ENCODE measurements at regions not wholly inside any gene's neighbourhood (a gene's known extent, or its start where the extent isn't known, plus 50 kb on each side); places are given as distances from the start of the nearest gene placed in this dataset.
"Not testable (repeated sequence)": the region's sequence is repeated elsewhere in the genome, so short reads cannot be mapped to it uniquely, and the experiment has no call there.

- no peaks in the 10 kb centered on the region for H3K9me3 ChIP-seq (ENCODE audit: control insufficient read depth in 2 of 2, insufficient read depth in 1 of 2, low read depth in 1 of 2, low read length in 1 of 2)
- 58 to 70% methylated on average over 2 of the region's 2 CpGs for WGBS, 2 donors
- no peak overlapping the region for H3K4me3 ChIP-seq (ENCODE audit: low read depth in 1 of 2, low read length in 2 of 2)
- H3K36me3 ChIP-seq (ENCODE audit: control insufficient read depth in 2 of 2, insufficient read depth in 2 of 2, low read length in 1 of 2) = no peaks in the 10 kb centered on the region
- no peaks in the 10 kb centered on the region for H3K4me1 ChIP-seq (ENCODE audit: control insufficient read depth in 2 of 2, insufficient read depth in 2 of 2, low read length in 1 of 2)
- H3K27me3 ChIP-seq (ENCODE audit: control insufficient read depth in 1 of 2, insufficient read depth in 2 of 2, low read length in 2 of 2) = no peaks in the 10 kb centered on the region
- H3K27ac ChIP-seq (ENCODE audit: low read depth in 2 of 2, low read length in 1 of 2) = no peak overlapping the region
Observed at GRCh38 chr13:72561791-72562190, 165.6 kb downstream of the MZT1 start.

- Histone ChIP-seq H3K4me1 (ENCODE audit: control insufficient read depth in 2 of 2, insufficient read depth in 2 of 2, low read length in 1 of 2) (no peaks in the 10 kb centered on the region), H3K9me3 (ENCODE audit: control insufficient read depth in 2 of 2, insufficient read depth in 1 of 2, low read depth in 1 of 2, low read length in 1 of 2) (no peaks in the 10 kb centered on the region), H3K4me3 (ENCODE audit: low read depth in 1 of 2, low read length in 2 of 2) (no peak overlapping the region), H3K36me3 (ENCODE audit: control insufficient read depth in 2 of 2, insufficient read depth in 2 of 2, low read length in 1 of 2) (no peaks in the 10 kb centered on the region), H3K27me3 (ENCODE audit: control insufficient read depth in 1 of 2, insufficient read depth in 2 of 2, low read length in 2 of 2) (no peaks in the 10 kb centered on the region), H3K27ac (ENCODE audit: low read depth in 2 of 2, low read length in 1 of 2) (no peak overlapping the region)
- WGBS, 2 donors = 86 to 94% methylated on average over 2 of the region's 2 CpGs
Observed at GRCh38 chr13:72559716-72560115, 167.7 kb downstream of the MZT1 start.

- Histone ChIP-seq H3K27ac (ENCODE audit: low read depth in 2 of 2, low read length in 1 of 2) (no peak overlapping the region), H3K4me3 (ENCODE audit: low read depth in 1 of 2, low read length in 2 of 2) (no peak overlapping the region), H3K36me3 (ENCODE audit: control insufficient read depth in 2 of 2, insufficient read depth in 2 of 2, low read length in 1 of 2) (no peaks in the 10 kb centered on the region), H3K9me3 (ENCODE audit: control insufficient read depth in 2 of 2, insufficient read depth in 1 of 2, low read depth in 1 of 2, low read length in 1 of 2) (no peaks in the 10 kb centered on the region), H3K27me3 (ENCODE audit: control insufficient read depth in 1 of 2, insufficient read depth in 2 of 2, low read length in 2 of 2) (no peaks in the 10 kb centered on the region), H3K4me1 (ENCODE audit: control insufficient read depth in 2 of 2, insufficient read depth in 2 of 2, low read length in 1 of 2) (no peaks in the 10 kb centered on the region)
- 45 to 84% methylated on average over 1 of the region's 1 CpG for WGBS, 2 donors
Observed at GRCh38 chr13:72556945-72557344, 170.5 kb downstream of the MZT1 start.

- no peaks in the 10 kb centered on the region for H3K4me1 ChIP-seq (ENCODE audit: control insufficient read depth in 2 of 2, insufficient read depth in 2 of 2, low read length in 1 of 2)
- H3K27ac ChIP-seq (ENCODE audit: low read depth in 2 of 2, low read length in 1 of 2) = no peak overlapping the region
- no peaks in the 10 kb centered on the region for H3K27me3 ChIP-seq (ENCODE audit: control insufficient read depth in 1 of 2, insufficient read depth in 2 of 2, low read length in 2 of 2)
- 59 to 82% methylated on average over 3 of the region's 3 CpGs for WGBS, 2 donors
- H3K9me3 ChIP-seq (ENCODE audit: control insufficient read depth in 2 of 2, insufficient read depth in 1 of 2, low read depth in 1 of 2, low read length in 1 of 2) = no peaks in the 10 kb centered on the region
- H3K4me3 ChIP-seq (ENCODE audit: low read depth in 1 of 2, low read length in 2 of 2) = no peak overlapping the region
- no peaks in the 10 kb centered on the region for H3K36me3 ChIP-seq (ENCODE audit: control insufficient read depth in 2 of 2, insufficient read depth in 2 of 2, low read length in 1 of 2)
Observed at GRCh38 chr13:72555601-72556000, 171.8 kb downstream of the MZT1 start.

- no peaks in the 10 kb centered on the region for H3K4me1 ChIP-seq (ENCODE audit: control insufficient read depth in 2 of 2, insufficient read depth in 2 of 2, low read length in 1 of 2)
- no peaks in the 10 kb centered on the region for H3K9me3 ChIP-seq (ENCODE audit: control insufficient read depth in 2 of 2, insufficient read depth in 1 of 2, low read depth in 1 of 2, low read length in 1 of 2)
- H3K36me3 ChIP-seq (ENCODE audit: control insufficient read depth in 2 of 2, insufficient read depth in 2 of 2, low read length in 1 of 2) = no peaks in the 10 kb centered on the region
- no peak overlapping the region for H3K27ac ChIP-seq (ENCODE audit: low read depth in 2 of 2, low read length in 1 of 2)
- H3K27me3 ChIP-seq (ENCODE audit: control insufficient read depth in 1 of 2, insufficient read depth in 2 of 2, low read length in 2 of 2) = no peaks in the 10 kb centered on the region
- no peak overlapping the region for H3K4me3 ChIP-seq (ENCODE audit: low read depth in 1 of 2, low read length in 2 of 2)
- WGBS, 2 donors = 39 to 40% methylated on average over 3 of the region's 3 CpGs
Observed at GRCh38 chr13:72552731-72553130, 174.7 kb downstream of the MZT1 start.

- not testable (repeated sequence) for H3K27me3 ChIP-seq (ENCODE audit: control insufficient read depth in 1 of 2, insufficient read depth in 2 of 2, low read length in 2 of 2); H3K27ac ChIP-seq (ENCODE audit: low read depth in 2 of 2, low read length in 1 of 2); H3K36me3 ChIP-seq (ENCODE audit: control insufficient read depth in 2 of 2, insufficient read depth in 2 of 2, low read length in 1 of 2); H3K4me3 ChIP-seq (ENCODE audit: low read depth in 1 of 2, low read length in 2 of 2); H3K4me1 ChIP-seq (ENCODE audit: control insufficient read depth in 2 of 2, insufficient read depth in 2 of 2, low read length in 1 of 2); H3K9me3 ChIP-seq (ENCODE audit: control insufficient read depth in 2 of 2, insufficient read depth in 1 of 2, low read depth in 1 of 2, low read length in 1 of 2)
- 70 to 79% methylated on average over 1 of the region's 1 CpG for WGBS, 2 donors
Observed at GRCh38 chr13:72545895-72546294, 181.5 kb downstream of the MZT1 start.

GRCh38 chr13:72545030-72545719 lies 182.3 kb downstream of the MZT1 start:
- H3K36me3 ChIP-seq (ENCODE audit: control insufficient read depth in 2 of 2, insufficient read depth in 2 of 2, low read length in 1 of 2) = no peaks in the 10 kb centered on the region
- no peaks in the 10 kb centered on the region for H3K9me3 ChIP-seq (ENCODE audit: control insufficient read depth in 2 of 2, insufficient read depth in 1 of 2, low read depth in 1 of 2, low read length in 1 of 2)
- no peaks in the 10 kb centered on the region for H3K4me1 ChIP-seq (ENCODE audit: control insufficient read depth in 2 of 2, insufficient read depth in 2 of 2, low read length in 1 of 2)
- H3K27ac ChIP-seq (ENCODE audit: low read depth in 2 of 2, low read length in 1 of 2) = no peak overlapping the region
- 72 to 73% methylated on average over 4 of the region's 4 CpGs for WGBS, 2 donors
- no peak overlapping the region for H3K4me3 ChIP-seq (ENCODE audit: low read depth in 1 of 2, low read length in 2 of 2)
- H3K27me3 ChIP-seq (ENCODE audit: control insufficient read depth in 1 of 2, insufficient read depth in 2 of 2, low read length in 2 of 2) = no peaks in the 10 kb centered on the region

- 82 to 83% methylated on average over 2 of the region's 2 CpGs for WGBS, 2 donors
- H3K27ac ChIP-seq (ENCODE audit: low read depth in 2 of 2, low read length in 1 of 2) = no peak overlapping the region
- H3K4me3 ChIP-seq (ENCODE audit: low read depth in 1 of 2, low read length in 2 of 2) = no peak overlapping the region
- no peaks in the 10 kb centered on the region for H3K4me1 ChIP-seq (ENCODE audit: control insufficient read depth in 2 of 2, insufficient read depth in 2 of 2, low read length in 1 of 2)
- H3K27me3 ChIP-seq (ENCODE audit: control insufficient read depth in 1 of 2, insufficient read depth in 2 of 2, low read length in 2 of 2) = no peaks in the 10 kb centered on the region
- H3K9me3 ChIP-seq (ENCODE audit: control insufficient read depth in 2 of 2, insufficient read depth in 1 of 2, low read depth in 1 of 2, low read length in 1 of 2) = no peaks in the 10 kb centered on the region
- H3K36me3 ChIP-seq (ENCODE audit: control insufficient read depth in 2 of 2, insufficient read depth in 2 of 2, low read length in 1 of 2) = no peaks in the 10 kb centered on the region
Observed at GRCh38 chr13:72544042-72544441, 183.4 kb downstream of the MZT1 start.

- H3K27me3 ChIP-seq (ENCODE audit: control insufficient read depth in 1 of 2, insufficient read depth in 2 of 2, low read length in 2 of 2) = peaks cover 0 to 2% of the 10 kb centered on the region in 2 donors
- 82 to 89% methylated on average over 3 of the region's 3 CpGs for WGBS, 2 donors
- no peaks in the 10 kb centered on the region for H3K4me1 ChIP-seq (ENCODE audit: control insufficient read depth in 2 of 2, insufficient read depth in 2 of 2, low read length in 1 of 2)
- H3K27ac ChIP-seq (ENCODE audit: low read depth in 2 of 2, low read length in 1 of 2) = no peak overlapping the region
- H3K4me3 ChIP-seq (ENCODE audit: low read depth in 1 of 2, low read length in 2 of 2) = no peak overlapping the region
- no peaks in the 10 kb centered on the region for H3K9me3 ChIP-seq (ENCODE audit: control insufficient read depth in 2 of 2, insufficient read depth in 1 of 2, low read depth in 1 of 2, low read length in 1 of 2)
- H3K36me3 ChIP-seq (ENCODE audit: control insufficient read depth in 2 of 2, insufficient read depth in 2 of 2, low read length in 1 of 2) = no peaks in the 10 kb centered on the region
Observed at GRCh38 chr13:72542241-72542640, 185.2 kb downstream of the MZT1 start.

- Histone ChIP-seq H3K27ac (ENCODE audit: low read depth in 2 of 2, low read length in 1 of 2) (no peak overlapping the region), H3K9me3 (ENCODE audit: control insufficient read depth in 2 of 2, insufficient read depth in 1 of 2, low read depth in 1 of 2, low read length in 1 of 2) (no peaks in the 10 kb centered on the region), H3K4me1 (ENCODE audit: control insufficient read depth in 2 of 2, insufficient read depth in 2 of 2, low read length in 1 of 2) (peaks cover 0 to 2% of the 10 kb centered on the region in 2 donors), H3K4me3 (ENCODE audit: low read depth in 1 of 2, low read length in 2 of 2) (no peak overlapping the region), H3K36me3 (ENCODE audit: control insufficient read depth in 2 of 2, insufficient read depth in 2 of 2, low read length in 1 of 2) (no peaks in the 10 kb centered on the region), H3K27me3 (ENCODE audit: control insufficient read depth in 1 of 2, insufficient read depth in 2 of 2, low read length in 2 of 2) (peaks cover 0 to 2% of the 10 kb centered on the region in 2 donors)
- 57 to 59% methylated on average over 6 of the region's 6 CpGs for WGBS, 2 donors
Observed at GRCh38 chr13:72541674-72542073, 185.8 kb downstream of the MZT1 start.
